ENCODE measurements at regions not wholly inside any gene's neighbourhood (a gene's known extent, or its start where the extent isn't known, plus 50 kb on each side); places are given as distances from the start of the nearest gene placed in this dataset.

GRCh38 chr10:83354456-83354855 is 784.9 kb upstream of the GHITM start:
- H2AFZ ChIP-seq (ENCODE audit: low read depth), result no peak overlapping the region
- H3K4me2 ChIP-seq, result no peak overlapping the region
- no peaks in the 10 kb centered on the region for H3K79me2 ChIP-seq (ENCODE audit: insufficient read depth, low read depth)
- H3K36me3 ChIP-seq (ENCODE audit: insufficient read depth), result no peaks in the 10 kb centered on the region
- H3K4me1 ChIP-seq (ENCODE audit: low read depth, poor library complexity, severe bottlenecking), result no peaks in the 10 kb centered on the region
- no peak overlapping the region for H3K4me3 ChIP-seq (IDR thresholded peaks at IDR 0.05; ENCODE audit: insufficient read depth, low read depth, low read length)
- TF ChIP-seq, protein P1, sequence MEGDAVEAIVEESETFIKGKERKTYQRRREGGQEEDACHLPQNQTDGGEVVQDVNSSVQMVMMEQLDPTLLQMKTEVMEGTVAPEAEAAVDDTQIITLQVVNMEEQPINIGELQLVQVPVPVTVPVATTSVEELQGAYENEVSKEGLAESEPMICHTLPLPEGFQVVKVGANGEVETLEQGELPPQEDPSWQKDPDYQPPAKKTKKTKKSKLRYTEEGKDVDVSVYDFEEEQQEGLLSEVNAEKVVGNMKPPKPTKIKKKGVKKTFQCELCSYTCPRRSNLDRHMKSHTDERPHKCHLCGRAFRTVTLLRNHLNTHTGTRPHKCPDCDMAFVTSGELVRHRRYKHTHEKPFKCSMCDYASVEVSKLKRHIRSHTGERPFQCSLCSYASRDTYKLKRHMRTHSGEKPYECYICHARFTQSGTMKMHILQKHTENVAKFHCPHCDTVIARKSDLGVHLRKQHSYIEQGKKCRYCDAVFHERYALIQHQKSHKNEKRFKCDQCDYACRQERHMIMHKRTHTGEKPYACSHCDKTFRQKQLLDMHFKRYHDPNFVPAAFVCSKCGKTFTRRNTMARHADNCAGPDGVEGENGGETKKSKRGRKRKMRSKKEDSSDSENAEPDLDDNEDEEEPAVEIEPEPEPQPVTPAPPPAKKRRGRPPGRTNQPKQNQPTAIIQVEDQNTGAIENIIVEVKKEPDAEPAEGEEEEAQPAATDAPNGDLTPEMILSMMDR (conservative IDR thresholded peaks at IDR 0.05; ENCODE audit: low read depth, low read length), result no peak
- no peaks in the 10 kb centered on the region for H3K27me3 ChIP-seq (ENCODE audit: insufficient read depth, low read depth)
- no peaks in the 10 kb centered on the region for H4K20me1 ChIP-seq (ENCODE audit: insufficient read depth)
- no peak overlapping the region for H3K9ac ChIP-seq
- no peak overlapping the region for H3K27ac ChIP-seq

DNA sequence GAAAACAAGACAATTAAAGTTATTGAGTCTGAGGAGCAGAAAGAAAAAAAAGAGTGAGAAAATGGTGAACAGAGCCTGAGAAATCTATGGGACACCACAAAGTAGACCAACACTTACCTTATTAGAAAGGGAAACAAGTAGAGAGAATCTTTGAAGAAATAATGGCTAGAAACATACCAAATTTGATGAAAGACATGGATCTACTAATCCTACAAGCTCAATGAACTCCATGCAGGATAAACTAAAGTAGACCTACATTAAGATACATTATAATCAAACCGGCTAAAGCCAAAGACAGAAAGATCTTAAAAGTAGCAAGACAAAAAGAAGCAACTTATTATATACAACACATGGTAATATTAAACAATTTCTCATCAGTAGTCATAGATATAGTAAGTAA is 782.3 kb upstream of the GHITM start:
- H3K4me1 ChIP-seq (ENCODE audit: low read depth, poor library complexity, severe bottlenecking), result no peaks in the 10 kb centered on the region
- no peak overlapping the region for H3K4me2 ChIP-seq
- no peak overlapping the region for H3K9ac ChIP-seq
- H3K4me3 ChIP-seq (IDR thresholded peaks at IDR 0.05; ENCODE audit: insufficient read depth, low read depth, low read length), result no peak overlapping the region
- no peaks in the 10 kb centered on the region for H3K27me3 ChIP-seq (ENCODE audit: insufficient read depth, low read depth)
- H3K36me3 ChIP-seq (ENCODE audit: insufficient read depth), result no peaks in the 10 kb centered on the region
- no peaks in the 10 kb centered on the region for H4K20me1 ChIP-seq (ENCODE audit: insufficient read depth)
- no peaks in the 10 kb centered on the region for H3K79me2 ChIP-seq (ENCODE audit: insufficient read depth, low read depth)
- H2AFZ ChIP-seq (ENCODE audit: low read depth), result no peak overlapping the region
- TF ChIP-seq, protein P1 (conservative IDR thresholded peaks at IDR 0.05; ENCODE audit: low read depth, low read length), result no peak
- no peak overlapping the region for H3K27ac ChIP-seq

- TF ChIP-seq, protein P1 (conservative IDR thresholded peaks at IDR 0.05; ENCODE audit: low read depth, low read length), result no peak
- Histone ChIP-seq H3K4me1 (ENCODE audit: low read depth, poor library complexity, severe bottlenecking) (no peaks in the 10 kb centered on the region), H3K4me2 (no peak overlapping the region), H3K9ac (no peak overlapping the region), H4K20me1 (ENCODE audit: insufficient read depth) (no peaks in the 10 kb centered on the region), H3K36me3 (ENCODE audit: insufficient read depth) (no peaks in the 10 kb centered on the region), H3K79me2 (ENCODE audit: insufficient read depth, low read depth) (no peaks in the 10 kb centered on the region), H3K4me3 (IDR thresholded peaks at IDR 0.05; ENCODE audit: insufficient read depth, low read depth, low read length) (no peak overlapping the region), H3K27ac (no peak overlapping the region), H3K27me3 (ENCODE audit: insufficient read depth, low read depth) (no peaks in the 10 kb centered on the region), H2AFZ (ENCODE audit: low read depth) (no peak overlapping the region)
These were observed 781.7 kb upstream of the GHITM start for GRCh38 chr10:83357627-83358026.

DNA sequence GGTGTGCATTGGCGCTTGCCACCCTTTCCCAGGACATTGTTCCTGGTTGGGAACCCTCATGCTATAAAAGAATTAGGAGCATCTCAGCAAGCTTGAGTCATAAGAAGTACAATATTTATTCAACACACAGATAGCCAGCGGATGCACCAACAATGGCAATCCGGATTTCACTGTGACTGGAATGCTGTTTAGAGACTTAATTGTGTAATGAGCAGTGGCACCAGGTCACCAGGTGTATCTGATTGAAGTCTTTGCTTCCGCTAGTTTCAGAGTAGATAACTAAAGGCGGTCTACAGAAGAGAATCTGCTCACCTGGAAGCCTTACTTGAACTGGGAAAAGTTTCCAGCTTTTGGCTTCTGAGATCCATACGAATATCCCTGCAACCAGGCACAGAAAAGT is 772.3 kb upstream of the GHITM start:
- Histone ChIP-seq H4K20me1 (ENCODE audit: insufficient read depth) (no peaks in the 10 kb centered on the region), H3K36me3 (ENCODE audit: insufficient read depth) (no peaks in the 10 kb centered on the region), H3K79me2 (ENCODE audit: insufficient read depth, low read depth) (no peaks in the 10 kb centered on the region), H3K27me3 (ENCODE audit: insufficient read depth, low read depth) (no peaks in the 10 kb centered on the region), H3K4me3 (IDR thresholded peaks at IDR 0.05; ENCODE audit: insufficient read depth, low read depth, low read length) (no peak overlapping the region), H2AFZ (ENCODE audit: low read depth) (no peak overlapping the region), H3K9ac (no peak overlapping the region), H3K4me2 (no peak overlapping the region), H3K27ac (no peak overlapping the region), H3K4me1 (ENCODE audit: low read depth, poor library complexity, severe bottlenecking) (no peaks in the 10 kb centered on the region)
- TF ChIP-seq, protein P1 (conservative IDR thresholded peaks at IDR 0.05; ENCODE audit: low read depth, low read length), result no peak

All from KMS-11 (cell line).